HG03060 (cell line): ENCODE measurements at regions not wholly inside any gene's neighbourhood (a gene's known extent, or its start where the extent isn't known, plus 50 kb on each side); places are given as distances from the start of the nearest gene placed in this dataset.

Experiments used
- ATAC-seq: cut with Tn5 transposase; IDR thresholded peaks from one replicate; pipeline ENCODE4 v1.9.1; 2021; ENCODE audit warnings: low read depth, moderate number of reproducible peaks; ENCODE audit not compliant: unreplicated experiment

DNA sequence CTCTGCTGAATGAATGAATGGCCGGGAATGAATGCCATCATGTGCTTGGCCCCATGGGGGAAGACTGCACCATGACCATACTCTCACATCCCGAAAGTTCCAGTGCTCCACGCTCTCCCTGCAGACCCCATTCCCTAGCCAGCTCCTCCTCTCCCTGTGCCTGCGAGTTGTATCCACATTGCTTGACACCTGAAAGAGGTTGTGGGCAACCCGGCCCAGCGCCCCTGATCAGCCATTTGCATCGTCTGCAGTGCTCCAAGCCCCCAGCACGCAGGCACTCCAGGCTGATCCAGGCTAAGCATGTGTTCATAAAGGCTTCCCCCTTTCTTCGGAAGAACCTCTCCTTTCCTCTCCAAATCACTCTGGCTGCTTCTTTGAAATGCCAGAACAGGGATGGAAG lies 354.4 kb upstream of the MKI67 start:
- no peak for ATAC-seq

DNA sequence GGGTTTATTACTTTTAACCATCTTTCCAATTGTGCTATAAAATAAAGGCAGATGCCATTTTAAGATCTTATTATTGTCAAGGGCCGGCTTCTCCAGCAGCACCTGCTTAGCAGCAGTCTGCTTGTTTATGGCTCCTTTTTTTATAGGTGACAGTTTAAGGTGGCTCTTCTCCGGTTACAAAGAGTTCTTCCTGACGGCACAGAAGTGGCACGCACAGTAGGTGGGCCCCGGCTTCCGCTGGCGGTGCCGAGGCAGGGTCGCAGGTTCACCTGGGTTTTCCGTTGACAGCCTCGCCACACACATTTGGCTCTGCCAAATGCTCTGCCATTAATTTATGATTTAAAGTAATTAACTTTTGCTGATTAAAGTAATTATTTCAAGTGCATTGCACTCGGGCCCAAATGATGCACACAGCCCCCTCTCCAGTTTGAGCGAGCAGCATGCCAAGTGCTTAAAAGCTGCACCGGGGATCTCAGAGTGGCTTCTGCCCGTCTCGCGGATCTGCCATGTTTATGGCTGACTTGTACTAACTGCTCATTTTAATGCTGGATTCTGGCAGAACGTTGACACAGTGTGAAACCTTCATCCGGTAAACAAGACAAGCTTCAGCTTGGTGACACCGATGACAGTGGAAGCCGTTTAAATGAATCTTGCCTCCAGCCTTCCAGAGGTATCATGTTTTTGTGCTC lies 355.1 kb upstream of the MKI67 start:
- ATAC-seq, result no peak

DNA sequence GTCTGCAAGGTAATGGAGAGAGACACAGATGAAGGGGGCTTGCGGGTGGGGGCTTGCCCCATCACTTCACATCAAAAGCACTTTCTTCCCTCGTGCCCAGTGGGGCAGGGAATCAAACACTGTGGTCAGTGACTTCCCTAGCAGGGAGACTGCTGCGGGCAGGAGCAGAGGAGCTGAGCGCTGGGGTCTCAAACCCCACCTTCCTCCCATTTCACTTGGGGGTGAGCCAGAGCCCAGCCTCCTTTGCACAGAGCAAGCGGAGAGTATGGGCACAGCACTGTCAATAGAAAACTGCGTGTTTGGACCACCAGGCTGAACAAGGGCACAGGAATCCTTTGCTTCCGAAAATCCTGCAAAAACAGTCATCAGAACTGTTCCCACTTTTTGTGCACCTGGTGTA lies 355.8 kb upstream of the MKI67 start:
- ATAC-seq, result no peak

DNA sequence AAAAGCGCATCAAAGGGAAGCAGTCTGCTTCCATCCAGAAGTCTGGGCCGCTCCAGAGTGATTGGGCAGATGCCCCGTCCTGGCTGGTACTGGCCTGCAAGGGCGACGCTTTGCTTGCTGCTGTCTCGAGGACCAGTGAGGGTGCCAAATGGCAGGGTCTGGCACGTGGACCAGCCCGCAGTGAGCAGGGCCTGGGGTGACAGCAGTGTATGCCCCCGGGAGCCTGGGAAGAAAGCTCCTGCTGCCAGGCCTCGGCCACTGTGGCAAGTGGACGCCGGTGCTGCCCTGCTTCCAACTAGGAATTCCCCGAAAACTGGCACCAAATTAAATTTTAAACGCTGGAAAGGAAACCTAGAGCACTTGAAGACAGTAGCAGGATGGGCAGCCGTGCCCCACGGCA lies 357.0 kb upstream of the MKI67 start:
- no peak for ATAC-seq

DNA sequence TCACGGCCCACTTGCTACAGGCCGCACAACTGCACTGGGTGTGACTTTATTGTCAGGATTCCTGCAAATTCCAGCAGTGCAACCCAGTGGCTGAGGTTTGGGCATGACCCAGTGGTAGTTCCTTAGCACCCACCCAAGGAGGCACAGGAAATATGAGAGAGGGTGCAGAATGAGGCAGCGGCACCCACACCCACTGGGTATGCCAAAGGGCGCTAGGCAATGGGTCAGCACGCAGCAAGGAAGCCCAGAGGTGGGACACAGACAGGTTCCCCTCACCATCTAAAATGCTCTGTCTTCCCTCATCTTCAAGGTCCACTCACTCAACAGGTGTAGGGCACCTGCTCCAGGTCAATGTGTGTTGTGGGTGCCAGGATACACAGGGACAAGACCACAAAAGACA lies 357.8 kb upstream of the MKI67 start:
- ATAC-seq, result no peak

DNA sequence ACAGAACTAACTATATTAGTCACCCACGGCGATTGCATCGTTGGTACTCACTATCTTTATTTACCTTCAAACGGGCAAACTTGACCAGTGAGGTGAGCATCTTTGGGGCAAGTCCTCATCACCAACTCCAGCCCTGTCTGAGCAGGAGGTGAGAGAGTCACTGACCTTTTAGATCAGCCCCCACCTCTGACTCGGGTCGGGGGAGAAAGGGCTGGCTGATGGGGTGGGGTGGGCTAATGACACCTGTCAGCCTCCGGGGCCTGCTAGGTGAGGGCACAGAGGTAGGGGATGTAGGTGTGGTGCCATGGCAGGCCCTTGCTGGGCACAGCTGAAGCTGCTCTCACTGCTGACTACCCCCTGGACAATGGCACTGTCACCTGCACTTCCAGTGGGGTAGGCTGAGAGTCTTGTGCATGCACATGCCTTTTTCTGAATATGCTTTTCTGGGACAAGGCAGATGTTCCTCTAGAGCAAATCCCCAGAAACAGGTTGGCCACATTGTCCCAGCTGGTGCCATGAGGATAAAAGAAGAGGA lies 359.5 kb upstream of the MKI67 start:
- ATAC-seq, result no peak

DNA sequence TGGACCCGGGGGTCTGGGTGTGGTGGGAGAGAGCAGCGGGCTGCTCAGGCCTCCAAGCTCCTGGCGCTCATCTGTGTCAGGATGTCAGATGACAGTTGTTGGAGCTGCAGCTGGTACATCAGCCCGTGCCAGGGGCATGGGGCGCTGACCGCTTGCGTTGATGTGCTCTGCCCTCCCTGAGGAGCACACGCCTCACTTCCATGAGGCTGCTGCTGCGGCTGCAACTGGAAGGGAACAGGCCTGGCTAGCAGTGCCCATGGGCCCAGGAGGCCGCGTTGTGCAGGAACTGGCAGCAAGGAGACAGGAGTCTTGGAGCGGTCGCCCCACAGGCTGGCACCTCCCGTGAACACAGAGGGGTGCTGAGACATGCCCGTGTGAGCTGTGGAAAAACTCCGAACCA lies 361.3 kb upstream of the MKI67 start:
- no peak for ATAC-seq

DNA sequence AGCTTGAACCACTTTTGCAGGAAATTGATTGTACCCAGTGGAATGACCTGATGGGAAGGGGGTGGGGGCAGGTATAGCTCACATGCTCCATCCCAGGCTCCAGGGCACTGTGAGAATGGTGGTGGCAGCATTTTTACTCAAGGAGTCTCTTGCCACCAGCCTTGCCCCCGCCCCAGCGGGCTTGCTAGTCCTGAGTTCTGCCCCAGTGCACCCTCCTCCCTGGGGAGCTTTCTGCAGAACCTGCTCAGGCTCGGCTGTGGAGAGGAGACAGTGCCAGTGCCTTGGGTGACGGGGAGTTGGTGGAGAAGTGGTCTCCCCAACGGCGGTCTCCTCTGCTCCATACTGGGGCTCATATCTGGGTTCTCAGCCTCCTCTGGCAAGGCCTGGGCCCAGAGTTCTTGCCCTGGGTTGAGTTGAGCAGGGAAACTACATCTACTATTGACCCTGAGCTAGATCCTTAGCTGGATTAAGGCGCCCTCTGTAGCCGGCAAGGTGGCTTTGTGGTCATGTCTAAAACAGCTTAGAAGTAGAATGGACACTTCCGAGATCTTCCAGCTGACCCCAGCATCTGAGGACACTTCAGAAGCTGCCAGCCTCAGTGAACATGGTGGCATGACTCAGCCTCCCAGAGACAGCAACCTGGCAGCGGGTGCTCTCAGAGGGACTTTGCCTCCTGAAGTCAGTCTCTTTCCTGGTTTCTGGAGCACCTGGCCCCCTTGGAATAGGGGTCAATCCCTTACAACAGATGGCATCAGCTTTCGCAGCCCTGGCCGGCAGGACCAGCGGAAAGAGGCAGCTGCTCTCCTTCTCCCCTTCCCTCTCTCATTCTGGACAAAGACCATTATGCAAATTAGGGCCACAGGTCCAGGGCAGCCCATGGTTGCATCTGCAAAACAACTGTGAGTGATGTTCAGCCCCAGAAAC lies 363.4 kb upstream of the MKI67 start:
- no peak for ATAC-seq

DNA sequence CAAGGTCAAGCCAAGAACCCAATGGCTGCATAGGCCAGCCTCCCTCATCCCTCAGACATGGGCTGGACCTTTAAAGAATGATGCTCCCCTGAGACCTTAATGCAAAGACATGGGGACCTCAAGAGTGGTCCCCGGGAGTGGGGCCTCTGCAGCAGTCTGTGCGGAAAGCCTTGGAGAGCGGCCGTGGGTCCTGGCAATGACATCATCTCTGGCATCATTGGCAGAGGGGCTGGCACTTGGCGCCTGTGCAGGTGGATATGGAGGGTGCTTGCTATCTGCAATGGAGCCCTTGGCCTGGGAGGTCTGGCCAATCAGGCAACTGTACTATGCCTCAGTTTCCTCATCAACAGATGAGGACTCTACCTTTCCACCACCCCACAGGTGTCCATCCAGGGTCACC lies 365.5 kb upstream of the MKI67 start:
- no peak for ATAC-seq

DNA sequence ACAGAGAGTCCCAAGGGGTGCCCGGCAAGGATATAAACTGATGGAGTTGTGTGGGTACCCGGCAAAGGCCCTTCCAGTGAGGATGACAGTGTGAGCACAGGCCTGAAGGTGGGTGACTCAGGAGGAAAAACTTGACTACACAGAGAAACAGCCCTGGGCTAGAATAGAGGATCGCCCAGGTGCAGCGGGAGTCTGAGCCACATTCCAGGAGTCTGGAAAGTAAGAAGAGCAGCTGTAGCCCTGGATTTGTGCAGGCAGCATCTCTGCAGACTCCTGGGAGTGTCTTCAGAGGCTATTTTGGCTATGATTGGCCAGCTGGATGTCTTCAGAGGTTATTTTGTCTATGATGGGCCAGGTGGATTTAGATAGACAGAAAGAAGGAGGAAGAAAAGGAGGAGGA lies 367.6 kb upstream of the MKI67 start:
- ATAC-seq, result no peak

DNA sequence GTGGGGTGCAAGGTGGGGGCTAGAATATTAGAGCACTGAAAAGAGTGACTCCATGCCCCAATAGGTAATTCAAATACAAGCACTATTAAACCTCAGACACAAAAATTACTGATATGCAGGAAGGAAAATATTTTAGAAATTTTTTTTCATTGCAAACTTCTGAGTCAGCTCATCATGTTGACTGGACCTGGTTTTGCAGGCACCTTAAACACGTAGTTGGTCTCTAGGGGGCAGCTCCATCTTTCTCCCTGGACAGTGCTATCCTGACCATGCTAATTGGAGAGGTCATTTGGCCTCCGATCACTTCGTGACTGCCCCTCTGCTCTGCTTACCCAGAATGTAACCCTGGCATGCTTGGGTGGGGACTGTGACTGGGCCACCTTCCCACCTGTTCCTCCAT lies 368.4 kb upstream of the MKI67 start:
- no peak for ATAC-seq

DNA sequence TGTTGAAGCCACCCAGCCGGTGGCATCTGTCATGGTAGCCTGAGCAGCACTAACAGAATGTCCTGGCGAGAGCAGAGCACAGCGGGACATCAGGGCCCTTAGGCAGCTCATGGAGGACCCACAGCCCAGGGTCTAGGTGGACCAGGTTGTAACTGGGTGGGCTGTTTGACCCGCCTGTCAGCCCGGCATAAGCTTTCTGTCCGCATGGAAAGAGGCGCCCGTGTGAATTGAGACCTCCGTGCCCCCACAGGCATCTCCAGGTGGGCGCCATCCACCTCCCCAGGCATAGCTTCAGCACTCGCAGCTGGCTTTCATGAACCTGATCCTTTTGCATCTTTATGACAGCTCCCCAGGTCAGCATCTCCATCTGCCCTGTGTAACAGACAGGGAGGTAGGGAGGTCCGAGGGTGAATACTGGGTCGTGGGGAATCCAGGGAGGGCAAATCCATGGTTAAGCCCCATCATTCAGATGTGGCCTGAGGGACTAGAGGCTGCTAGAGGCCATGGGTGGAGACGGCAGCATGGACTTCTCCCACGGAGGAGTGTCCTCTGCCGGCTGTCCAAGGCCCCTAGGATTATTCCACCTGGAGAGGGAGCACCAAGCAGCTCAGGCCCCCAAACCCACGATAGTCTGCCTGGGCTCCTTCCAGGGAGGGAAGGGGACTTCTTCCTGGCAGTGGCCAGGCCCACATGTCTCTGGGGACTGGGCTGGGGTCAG lies 371.6 kb upstream of the MKI67 start:
- no peak for ATAC-seq

DNA sequence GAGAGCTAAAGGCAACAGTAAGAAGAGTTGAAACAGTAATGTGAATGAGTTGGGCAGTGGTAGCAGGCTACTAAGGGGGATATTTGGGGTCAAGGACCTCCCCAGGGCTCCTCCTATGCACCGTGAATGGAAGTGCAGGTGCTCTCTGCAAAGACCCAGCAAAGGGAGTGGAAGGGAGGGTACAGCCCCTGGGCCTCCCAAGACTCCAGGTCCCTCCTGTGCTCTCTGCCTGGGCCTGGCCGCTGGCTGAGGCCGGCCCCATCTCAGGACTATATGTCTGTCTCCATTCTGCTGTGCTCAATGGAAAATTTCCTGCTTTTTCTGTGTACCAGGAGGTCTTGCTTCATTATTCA lies 372.1 kb upstream of the MKI67 start:
- no peak for ATAC-seq

DNA sequence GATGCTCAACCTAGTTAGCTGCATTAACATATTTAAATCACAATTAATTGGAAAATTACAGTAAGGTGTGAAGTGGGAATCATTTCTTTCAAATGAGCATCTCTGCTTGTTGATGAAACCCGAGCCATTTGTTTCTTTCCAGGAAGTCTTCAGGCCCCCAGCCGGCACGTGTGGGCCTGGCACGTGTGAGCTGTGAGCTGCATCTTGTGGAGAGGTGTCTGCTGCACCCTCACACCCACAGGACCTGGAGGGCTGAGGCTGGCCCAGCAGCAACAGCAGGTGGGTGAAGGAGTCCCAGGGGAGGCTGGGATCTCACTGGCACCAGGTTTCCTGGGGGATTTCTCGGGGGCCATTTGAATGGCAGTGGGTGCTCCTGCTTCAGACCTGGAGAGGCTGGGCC lies 372.5 kb upstream of the MKI67 start:
- no peak for ATAC-seq

DNA sequence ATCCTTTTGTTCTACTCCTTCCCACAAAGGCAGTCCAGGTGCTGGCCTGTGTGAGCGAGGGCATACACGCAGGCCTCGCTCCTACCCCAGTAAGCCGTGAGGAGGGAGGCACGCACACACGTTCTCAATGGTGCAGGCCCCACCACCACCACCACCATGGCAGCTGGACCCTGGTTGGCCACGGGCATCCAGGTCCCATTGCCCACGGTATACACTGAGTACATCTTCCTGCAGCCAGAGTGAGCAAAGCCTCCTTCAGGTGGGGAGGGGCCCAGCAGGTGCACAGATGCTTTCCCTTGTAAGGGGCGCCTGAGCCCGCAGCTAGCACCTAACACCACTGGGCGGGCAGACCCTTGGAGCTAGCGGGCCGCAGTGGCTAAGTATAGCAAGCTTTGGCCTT lies 373.3 kb upstream of the MKI67 start:
- no peak for ATAC-seq

DNA sequence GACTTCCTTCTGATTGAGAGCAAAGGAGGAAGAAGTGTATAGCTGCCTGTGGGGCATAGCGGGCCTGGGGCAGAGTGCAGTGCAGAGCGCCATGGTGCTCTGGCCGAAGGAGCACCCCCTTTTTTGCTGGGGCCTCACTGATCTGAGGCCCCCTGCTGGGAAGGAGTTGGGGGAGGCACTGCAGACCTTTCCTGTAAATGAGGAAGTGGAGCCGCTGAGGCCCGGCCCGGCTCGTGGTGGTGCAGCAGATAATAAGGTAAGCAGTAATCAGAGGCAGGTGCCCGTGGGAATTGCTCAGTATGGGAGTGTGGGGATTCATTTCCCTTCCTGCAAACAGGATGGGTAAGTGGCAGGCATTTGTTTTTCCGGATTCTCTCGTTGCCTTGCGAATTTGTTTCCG lies 373.7 kb upstream of the MKI67 start:
- no peak for ATAC-seq

DNA sequence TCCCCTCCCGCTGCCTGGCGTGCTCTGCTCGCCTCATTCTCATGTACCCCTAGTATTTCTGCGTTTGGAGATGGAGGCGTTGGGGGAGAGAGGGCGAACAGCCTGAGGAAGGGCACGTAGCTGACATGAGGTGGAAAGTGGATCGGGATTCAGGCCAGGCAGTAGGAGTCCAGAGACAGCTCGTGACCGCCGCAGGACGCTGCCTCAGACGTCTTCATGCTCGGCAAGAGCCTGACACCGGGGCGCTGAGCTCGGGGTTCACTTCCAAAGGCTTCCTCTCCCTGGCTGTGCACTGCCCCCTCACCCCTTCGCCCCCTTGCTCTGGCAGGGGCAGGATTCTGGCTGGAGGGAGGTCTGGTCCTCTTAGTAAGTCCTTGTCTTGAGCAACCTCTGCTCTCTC lies 374.4 kb upstream of the MKI67 start:
- ATAC-seq, result no peak

DNA sequence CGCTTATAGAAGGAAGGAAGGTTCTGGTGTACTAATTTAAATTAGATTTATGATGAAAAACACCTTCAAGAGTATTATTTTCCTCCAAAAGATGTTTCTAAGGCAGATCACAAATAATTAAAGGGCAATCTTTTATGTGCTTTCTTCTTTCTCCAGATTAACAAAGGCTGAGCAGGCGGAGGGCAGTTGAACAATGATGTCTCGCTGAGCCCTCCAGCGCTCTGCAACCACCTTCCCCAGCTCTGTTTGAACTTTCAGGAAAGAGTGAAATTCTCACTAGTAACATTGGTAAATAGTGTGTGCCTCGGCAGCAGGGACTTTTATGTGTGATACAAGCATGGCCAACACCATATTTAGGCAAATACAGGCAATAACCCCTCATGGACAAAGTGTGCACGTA lies 379.1 kb upstream of the MKI67 start:
- no peak for ATAC-seq

DNA sequence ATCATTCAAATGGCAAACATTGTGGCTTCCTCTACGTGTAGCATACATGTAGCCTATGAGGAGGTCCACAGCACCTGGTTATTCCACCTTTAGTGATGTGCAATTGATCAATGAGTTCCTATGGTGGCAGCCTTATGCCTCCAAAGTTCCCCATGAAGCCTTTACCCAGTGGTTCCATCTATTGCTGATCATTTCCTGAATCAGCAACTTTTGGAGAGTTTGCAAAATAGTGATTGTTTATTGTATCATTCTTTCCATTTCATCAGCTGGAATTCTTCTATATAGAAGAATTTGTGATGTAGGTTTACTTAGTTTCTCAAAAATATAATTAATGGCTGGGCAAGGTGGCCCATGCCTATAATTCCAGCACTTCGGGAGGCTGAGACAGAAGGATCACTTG lies 380.2 kb upstream of the MKI67 start:
- no peak for ATAC-seq

DNA sequence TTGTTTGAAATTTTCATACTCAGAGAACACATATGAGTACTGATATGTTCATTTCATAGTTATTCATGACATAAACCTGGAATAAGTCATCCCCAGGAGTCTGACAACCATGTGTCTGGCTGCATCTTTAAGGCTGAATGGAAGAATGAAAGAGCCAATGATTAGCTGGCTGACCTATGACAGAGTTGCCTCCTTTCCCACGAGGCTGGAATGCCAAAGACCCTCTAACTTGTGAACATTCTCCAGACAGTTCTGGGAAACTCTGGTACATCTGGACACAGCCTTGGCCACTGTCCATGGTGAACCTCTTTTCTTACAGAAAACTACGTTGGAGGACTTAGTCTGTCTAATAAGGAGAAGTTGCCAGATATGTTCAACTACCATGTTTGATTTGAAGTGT lies 380.8 kb upstream of the MKI67 start:
- no peak for ATAC-seq

DNA sequence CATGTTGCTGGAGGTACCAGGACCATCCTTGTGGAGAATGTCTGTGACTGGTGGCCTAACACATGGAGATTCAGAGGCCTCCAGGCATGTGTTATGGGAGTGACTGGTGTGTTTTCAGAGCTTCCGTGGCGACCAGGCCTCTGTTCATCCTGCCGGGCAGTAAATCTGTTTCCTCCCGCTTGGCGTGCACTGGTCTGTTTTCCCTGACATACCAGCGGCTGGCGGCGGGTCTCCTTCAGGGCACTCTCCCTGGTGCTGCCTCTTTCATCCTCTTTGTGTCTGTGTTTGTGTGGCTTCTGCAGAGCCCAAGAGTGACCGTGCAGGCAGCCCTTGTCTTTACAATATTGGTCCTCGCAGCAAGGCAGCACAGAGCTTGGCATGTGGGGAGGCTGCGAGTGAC lies 385.1 kb upstream of the MKI67 start:
- no peak for ATAC-seq
